Breast epithelium (tissue), 3 donors: ENCODE measurements at regions not wholly inside any gene's neighbourhood (a gene's known extent, or its start where the extent isn't known, plus 50 kb on each side); places are given as distances from the start of the nearest gene placed in this dataset.

Experiments used
- POLR2A ChIP-seq: fragments of 450-650 bp; IDR thresholded peaks from one replicate; pipeline ENCODE4 v1.6.1; 2016; ENCODE audit warnings: antibody characterized with exemption, mild to moderate bottlenecking, moderate library complexity
- POLR2AphosphoS5 ChIP-seq, 3 donors: sonication (generic); formaldehyde crosslinking; IDR thresholded peaks; one replicate each; pipeline ENCODE4 v1.6.1; 2017; ENCODE audit warnings: antibody characterized with exemption in 3 of 3
- TF ChIP-seq, protein P1 (sequence below), 3 donors: fragments of 450-650 bp; IDR thresholded peaks; one replicate each; pipeline ENCODE4 v1.5.1; 2016 to 2017; ENCODE audit warnings: antibody characterized with exemption in 3 of 3, mild to moderate bottlenecking in 3 of 3, moderate library complexity in 3 of 3

- TF ChIP-seq, protein P1, sequence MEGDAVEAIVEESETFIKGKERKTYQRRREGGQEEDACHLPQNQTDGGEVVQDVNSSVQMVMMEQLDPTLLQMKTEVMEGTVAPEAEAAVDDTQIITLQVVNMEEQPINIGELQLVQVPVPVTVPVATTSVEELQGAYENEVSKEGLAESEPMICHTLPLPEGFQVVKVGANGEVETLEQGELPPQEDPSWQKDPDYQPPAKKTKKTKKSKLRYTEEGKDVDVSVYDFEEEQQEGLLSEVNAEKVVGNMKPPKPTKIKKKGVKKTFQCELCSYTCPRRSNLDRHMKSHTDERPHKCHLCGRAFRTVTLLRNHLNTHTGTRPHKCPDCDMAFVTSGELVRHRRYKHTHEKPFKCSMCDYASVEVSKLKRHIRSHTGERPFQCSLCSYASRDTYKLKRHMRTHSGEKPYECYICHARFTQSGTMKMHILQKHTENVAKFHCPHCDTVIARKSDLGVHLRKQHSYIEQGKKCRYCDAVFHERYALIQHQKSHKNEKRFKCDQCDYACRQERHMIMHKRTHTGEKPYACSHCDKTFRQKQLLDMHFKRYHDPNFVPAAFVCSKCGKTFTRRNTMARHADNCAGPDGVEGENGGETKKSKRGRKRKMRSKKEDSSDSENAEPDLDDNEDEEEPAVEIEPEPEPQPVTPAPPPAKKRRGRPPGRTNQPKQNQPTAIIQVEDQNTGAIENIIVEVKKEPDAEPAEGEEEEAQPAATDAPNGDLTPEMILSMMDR (IDR thresholded peaks at IDR 0.05): no peak
- TF ChIP-seq POLR2A: no peak
- TF ChIP-seq POLR2AphosphoS5 (IDR thresholded peaks at IDR 0.05): no peak
These were observed 380.1 kb upstream of the NUDT12 start for GRCh38 chr5:103942587-103943186.
